ENCODE measurements at regions not wholly inside any gene's neighbourhood (a gene's known extent, or its start where the extent isn't known, plus 50 kb on each side); places are given as distances from the start of the nearest gene placed in this dataset.
"Not testable (repeated sequence)": the region's sequence is repeated elsewhere in the genome, so short reads cannot be mapped to it uniquely, and the experiment has no call there.

DNA sequence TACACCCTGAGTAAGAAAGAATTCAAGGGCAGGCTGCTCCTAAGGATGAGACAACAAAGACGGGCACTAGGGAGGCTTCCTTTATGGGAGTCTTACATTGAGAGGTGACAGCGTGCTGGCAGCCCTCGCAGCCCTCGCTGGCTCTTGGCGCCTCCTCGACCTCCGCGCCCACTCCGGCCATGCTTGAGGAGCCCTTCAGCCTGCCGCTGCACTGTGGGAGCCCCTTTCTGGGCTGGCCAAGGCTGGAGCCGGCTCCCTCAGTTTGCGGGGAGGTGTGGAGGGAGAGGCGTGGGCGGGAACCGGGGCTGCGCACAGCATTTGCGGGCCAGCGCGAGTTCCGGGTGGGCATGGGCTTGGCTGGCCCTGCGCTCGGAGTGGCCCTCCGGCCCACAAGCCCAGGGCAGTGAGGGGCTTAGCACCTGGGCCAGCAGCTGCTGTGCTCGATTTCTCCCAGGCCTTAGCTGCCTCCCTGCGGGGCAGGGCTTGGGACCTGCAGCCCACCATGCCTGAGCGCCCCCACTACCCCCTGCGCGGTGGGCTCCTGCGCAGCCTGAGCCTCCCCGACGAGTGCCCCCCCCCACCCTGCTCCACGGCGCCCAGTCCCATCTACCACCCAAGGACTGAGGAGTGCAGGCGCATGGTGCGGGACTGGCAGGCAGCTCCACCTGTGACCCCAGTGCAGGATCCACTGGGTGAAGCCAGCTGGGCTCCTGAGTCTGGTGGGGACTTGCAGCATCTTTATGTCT lies 75.3 kb downstream of the BARX1 start:
- DNase-seq (ENCODE audit: low read depth in 2 of 2), result not testable (repeated sequence)

DNA sequence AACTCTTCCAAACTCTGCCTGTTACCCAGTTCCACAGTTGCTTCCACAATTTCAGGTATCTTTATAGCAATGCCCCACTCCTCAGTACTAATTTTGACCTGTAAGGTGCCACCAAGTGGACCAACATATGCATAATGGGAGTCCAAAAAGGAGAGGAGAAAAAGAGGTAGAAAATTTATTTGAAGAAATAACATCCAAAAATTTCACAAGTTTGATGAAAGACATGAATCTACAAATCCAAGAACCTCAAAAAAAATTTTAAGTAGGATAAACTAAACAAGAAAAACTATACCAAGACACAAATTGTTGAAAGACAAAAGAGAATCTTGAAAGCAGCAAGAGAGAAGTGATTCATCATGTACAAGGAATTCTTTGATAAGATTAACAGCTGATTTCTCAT lies 79.8 kb downstream of the BARX1 start:
- no peak for DNase-seq (ENCODE audit: low read depth in 2 of 2)

DNA sequence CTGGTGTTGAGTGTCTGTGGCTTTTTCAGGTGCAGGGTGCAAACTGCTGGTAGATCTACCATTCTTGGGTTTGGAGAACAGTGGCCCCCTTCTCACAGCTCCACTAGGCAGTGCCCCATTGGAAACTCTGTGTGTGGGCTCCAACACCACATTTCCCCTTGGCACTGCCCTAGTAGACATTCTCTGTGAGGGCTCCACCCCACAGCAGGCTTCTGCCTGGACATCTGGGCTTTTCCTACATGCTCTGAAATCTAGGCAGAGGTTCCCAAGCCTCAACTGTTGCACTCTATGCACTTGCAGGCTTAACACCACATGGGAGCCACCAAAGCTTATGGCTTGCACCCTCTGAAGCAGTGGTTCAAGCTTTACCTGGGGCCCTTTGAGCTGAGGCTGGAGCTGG lies 80.9 kb downstream of the BARX1 start:
- no peak for DNase-seq (ENCODE audit: low read depth in 2 of 2)

DNA sequence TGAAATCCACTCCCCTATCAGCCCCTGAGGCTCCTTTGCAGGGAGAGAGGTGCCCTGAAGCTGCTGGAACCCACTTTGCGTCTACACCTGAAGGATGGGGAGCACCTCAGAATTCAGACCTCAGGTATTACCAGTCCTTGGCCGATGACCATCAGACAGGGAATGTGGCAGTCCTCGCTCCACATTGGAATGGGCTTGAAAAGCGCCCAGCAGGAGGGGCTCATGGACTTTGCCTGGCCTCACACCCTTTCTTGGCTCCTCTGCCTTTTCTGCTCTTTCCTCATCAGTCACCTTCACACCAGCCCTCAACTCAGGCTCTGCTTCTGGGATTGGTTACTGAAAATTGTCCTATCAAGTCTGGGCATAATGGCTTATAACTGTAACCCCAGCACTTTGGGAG lies 83.9 kb downstream of the BARX1 start:
- no peak for DNase-seq (ENCODE audit: low read depth in 2 of 2)

DNA sequence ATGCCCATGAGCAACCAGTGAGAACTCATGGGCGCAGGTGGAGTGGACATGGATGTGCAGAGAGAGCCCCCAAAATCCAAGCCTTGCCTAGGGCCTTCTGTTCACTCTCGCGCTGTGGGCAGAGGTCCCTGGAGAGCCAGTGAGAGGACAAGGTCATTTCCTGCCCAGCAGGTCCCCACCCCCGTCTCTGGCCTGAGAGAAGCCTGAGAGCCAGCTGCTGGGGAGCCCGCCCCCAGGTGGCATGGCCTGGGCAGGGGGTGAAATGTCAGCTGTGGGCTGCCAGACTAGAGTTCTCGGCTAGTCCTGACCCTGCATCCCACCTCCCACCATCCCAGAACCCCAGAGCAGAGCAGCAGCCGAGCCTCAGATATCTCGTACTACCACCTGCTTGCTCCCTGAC lies 85.3 kb downstream of the BARX1 start:
- no peak for DNase-seq (ENCODE audit: low read depth in 2 of 2)

DNA sequence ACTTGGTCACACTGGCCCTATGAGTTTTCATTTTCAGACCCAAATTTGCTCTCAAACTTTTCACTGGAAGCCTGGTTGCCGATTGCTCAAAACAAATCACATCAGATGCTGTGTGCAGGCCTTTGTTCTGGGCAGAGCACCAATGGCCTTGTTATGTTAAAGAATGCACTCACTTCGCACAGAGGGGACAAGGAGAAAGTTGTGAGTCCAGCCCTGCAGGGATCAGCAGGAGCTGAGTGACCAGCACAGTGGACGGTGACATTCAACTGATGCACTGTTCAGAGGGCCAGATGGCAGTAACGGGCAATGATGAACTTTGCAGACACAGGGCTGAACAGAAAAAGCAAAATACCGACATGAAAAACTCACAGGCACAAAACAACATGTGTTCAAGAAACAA lies 86.1 kb downstream of the BARX1 start:
- DNase-seq (ENCODE audit: low read depth in 2 of 2), result no peak

DNA sequence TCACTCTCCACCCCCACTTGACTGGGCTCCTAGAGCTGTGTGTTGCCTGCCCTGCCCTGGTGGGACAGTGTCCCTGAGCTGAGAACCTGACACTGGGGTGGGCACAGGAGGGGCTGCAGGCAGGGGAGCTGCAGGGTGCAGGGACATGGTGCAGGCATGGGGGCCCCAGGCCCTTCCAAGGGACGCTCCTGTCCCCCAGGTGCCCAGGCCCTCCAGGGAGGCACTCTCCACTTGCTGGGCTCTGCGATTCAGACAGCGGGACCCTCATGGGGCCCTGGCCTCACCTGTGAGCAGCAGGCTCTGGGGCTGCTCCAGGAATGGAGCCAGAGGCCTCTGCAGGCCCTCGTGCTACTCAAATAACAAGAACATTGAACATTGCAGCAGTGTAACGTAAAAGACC lies 89.4 kb downstream of the BARX1 start:
- DNase-seq (ENCODE audit: low read depth in 2 of 2), result no peak

DNA sequence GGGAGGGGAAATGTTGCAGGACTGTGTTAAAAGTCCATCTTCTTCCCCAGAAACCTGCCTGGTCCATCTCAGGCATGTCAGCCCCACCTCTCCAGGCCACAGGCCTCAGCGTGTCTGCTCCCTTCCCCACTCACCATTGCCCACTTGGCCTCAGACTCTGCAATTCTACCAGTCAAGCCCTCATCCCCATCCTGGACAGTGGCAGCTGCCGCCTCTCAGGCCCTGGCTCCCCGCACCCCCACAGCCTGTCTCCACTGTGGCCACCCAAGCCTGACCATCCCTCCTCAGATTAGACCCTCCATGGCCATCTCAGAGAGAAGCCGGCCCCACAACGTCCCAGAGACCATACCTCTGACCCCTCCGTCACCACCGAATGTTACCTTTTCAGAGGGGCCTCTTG lies 89.9 kb downstream of the BARX1 start:
- DNase-seq (ENCODE audit: low read depth in 2 of 2), result no peak

DNA sequence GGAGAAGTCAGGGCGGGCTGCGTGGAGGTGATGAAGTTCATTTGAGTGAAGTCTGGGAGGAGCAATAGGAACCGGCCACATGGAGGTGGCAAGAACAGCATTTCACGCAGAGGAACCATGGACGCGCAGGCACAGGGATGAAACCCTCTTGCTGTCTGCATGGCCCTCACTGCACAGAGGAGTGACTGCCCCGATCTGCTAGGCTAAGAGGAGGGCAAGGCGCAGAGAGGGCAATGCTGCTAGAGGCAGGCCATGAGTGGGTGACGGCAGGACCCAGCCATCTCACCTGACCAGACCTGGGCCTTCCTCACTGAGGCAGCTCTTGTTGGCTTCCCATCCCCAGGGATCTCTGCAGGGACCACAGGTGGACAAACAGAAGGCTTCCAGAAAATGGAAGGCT lies 90.3 kb downstream of the BARX1 start:
- no peak for DNase-seq (ENCODE audit: low read depth in 2 of 2)

DNA sequence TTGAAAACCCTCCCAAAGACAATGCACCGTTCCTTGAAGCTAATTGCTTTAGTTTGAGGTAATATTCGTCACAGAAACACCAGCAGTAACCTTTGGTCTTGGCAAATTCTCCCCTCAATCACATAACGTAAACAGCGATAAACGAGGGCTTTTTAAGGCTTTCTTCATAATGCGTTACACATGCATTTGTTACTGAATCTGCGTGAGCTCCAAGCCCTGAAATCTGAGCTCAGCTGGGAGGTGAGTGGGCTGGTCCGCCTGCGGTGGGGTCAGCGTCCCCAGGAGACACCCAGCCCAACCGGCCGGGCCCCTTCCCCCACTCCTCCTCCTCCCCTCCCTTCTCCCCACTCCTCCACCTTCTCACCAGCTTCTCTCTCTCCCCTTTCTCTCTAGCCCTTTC lies 91.1 kb downstream of the BARX1 start:
- DNase-seq (ENCODE audit: low read depth in 2 of 2), result no peak

DNA sequence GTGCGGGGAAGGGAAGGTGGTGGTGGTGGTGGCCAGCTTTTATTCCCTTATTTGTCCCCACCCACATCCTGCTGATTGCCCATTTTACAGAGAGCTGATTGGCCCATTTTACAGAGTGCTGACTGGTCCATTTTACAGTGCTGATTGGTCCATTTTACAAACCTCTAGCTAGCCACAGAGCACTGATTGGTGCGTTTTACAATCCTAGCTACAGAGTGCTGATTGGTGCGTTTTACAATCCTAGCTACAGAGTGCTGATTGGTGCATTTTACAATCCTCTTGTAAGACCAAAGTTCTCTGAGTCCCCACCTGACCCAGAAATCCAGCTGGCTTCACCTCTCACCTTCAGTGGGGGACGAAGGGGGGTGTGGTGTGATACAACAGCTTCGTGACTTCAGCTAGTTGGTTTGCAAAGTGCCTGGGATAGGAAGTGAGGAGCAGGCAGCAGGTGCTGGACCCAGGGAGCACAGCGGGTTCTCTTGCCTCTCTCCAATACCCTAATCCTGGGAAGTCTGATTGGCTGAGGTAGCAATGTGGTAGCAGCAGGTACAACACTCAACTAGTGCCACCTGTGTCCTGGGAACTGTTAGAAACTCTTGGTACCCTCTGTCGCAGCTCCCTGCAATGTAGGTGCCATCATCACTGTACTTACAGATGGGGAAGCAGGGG lies 92.1 kb downstream of the BARX1 start:
- DNase-seq (ENCODE audit: low read depth in 2 of 2), result no peak

DNA sequence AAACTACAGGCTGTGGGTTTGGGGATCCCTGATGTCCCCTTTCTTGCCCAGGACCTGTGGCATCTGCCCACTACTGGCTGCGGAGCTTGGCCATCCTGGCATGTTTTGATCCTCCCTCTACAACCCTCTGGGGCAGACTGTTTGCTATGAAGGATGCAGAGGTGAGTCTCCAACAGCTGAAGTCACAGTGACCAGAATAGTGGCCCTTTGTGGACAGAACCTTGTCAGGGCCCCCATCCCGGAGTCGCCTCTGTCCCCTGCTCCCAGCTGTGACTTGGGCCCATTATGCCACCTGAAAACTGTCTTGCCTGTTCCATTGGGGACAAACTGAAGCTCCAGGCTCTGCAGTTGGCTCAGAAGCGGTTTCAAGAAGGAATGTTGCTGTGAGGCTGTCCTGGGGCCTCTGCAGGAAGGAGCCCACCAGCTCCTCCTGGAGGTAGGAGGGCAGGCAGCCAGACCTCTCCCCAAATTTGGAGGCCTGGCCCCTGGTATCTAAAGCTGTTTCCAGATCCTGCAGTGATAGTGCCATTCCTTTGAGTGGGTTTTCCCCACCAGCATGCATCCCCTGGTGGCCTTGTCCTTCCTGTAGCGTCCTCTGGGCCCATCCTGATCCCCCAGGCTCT lies 93.3 kb downstream of the BARX1 start:
- no peak for DNase-seq (ENCODE audit: low read depth in 2 of 2)

DNA sequence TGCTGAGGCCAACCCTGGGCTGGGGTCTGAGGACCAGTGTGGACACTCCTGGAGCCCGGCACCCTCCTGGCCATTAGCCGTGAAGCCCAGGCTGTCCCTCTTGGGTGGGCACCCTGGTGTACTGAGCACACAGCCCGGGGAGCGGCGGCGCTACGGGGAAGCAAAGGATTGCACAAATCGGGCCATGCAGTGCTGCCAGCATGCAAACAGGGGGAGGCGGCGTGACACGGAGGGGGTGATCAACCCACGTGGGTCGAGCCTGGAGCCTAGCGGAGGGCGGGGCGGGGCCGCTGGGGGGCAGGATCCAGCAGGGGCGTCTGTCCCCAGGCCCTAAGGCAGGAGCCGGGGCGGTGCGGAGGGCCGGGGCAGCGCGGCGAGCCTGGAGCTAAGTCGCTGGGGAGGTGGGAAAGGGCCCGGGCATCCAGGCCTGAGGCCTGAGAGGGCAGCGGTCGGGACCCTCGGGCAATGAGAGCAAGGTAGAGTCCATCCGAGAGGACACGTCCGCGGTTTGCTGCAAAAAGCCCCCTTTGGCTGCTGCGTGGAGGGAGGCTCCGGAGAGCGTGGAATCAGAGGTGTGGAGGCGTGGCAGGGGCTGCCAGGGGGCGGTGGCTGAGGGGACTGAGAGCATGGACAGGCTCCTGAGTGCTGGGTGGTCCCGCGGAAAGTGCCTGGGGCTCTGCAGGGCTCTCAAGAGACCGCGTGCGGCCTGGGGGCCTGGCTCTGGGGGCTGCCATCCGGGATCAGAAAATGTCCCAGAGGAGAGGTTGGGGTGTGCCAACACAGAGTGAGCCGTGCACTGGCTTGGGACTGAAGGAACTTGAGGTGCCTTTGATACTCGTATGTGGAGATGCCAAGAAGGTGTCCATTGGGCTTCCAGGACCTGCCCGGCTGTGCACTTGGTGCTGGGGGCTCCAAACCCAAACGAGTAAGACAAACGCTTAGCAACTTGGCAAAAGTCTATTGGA lies 94.2 kb downstream of the BARX1 start:
- no peak for DNase-seq (ENCODE audit: low read depth in 2 of 2)

DNA sequence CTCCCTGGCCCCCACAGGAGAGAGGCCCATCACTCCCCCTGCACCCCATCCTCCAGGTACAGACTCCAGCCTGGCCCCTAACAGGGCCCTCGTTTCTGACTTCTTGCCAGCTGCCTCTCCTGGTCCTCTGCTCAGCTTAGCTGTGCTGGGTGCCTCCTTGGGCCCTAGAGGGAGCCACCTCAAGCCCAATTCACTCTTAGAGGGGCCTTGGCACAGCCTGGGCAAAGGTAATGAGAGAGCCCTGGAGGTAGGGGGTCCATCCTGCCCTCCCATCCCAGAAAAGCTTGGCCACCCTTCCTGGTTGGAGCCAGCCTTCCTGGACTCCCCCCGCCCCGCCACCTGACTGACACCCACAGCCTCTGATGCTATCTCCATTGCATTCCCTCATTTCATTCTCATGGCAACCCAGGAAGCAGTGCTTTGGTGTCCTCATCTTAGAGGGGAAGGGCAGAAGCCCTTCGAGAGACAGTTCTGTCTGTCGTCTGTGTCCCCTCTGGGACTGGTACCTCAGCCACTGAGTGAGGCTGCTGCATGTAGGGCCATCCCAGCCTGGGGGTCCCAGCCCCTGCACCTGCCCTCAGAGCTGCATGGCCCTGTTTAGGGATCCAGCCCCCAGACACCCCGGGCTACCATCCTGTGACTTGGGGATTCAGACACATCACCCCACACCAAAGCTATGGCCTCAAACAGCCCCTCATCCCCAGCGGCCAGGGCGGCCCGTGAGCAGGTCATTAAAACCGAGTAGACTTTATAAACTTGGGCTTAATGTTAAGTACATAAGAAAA lies 95.5 kb downstream of the BARX1 start:
- DNase-seq (ENCODE audit: low read depth in 2 of 2), result no peak

DNA sequence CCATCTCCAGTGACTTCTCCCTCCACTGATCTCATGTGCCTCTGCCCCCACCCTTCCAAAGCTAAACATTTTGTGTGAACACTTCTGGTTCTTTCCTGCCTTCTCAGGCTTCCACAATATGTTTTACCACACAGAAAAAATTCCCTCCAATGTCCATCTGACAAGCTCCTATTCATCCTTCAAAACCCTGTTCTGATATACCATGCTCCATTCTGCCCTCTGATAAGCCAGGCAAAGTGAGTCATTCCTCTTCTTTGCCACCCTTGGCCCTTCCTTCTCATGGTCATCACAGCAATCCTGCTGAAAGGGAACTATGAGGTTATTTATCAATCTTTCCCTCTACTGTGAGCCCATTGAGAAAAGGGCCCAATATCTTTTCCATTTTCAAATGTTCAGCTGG lies 97.6 kb downstream of the BARX1 start:
- DNase-seq (ENCODE audit: low read depth in 2 of 2), result no peak

DNA sequence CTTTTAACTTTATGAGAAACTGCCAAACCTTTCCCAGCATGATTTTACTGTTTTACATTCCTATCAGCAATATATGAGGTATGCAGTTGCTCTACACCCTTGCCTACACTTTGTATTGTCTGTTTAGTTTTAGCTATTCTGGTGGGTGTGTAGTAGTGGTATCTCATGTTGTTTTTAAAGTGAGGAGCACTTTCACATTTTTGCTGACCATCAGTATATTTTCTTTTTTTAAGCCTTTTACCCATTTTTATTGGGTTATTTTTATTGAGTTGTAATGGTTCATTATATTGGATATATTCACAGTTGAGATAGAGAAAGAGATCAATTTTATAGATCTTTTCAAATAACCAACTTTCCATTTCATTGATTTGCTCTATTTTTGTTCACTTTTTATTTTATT lies 102.4 kb downstream of the BARX1 start:
- no peak for DNase-seq (ENCODE audit: low read depth in 2 of 2)

DNA sequence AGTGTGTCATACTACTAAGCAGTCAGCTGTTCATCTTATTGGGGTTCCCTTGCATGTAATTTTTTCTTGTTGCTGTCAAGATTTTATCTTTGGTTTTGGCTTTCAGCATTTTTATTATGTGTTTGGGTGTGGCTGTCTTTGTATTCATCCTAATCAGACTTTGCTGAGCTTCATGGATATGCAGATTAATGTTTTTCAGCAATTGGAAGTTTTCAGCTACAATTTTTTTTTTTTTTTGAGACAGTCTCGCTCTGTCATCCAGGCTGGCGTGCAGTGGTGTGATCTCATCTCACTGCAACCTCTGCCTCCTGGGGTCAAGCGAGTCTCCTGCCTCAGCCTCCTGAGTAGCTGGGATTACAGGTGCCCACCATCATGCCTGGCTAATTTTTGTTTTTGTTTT lies 108.8 kb downstream of the BARX1 start:
- no peak for DNase-seq (ENCODE audit: low read depth in 2 of 2)

DNA sequence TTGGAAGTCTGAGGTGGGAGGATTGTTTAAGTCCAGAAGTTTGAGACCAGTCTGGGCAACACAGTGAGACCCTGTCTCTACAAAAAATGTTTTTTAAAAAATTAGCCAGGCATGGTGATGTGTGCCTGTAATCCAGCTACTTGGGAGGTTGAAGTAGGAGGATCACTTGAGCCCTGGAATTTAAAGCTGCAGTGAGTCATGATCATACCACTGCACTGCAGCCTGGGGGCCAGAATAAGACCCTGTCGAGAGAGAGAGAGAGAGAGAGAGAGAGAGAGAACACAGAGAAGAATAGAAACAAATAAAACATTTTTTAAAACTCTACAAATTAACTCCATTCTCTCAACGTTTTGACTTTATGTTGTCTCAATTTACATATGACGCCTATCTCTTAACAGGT lies 111.8 kb downstream of the BARX1 start:
- DNase-seq (ENCODE audit: low read depth in 2 of 2), result no peak

DNA sequence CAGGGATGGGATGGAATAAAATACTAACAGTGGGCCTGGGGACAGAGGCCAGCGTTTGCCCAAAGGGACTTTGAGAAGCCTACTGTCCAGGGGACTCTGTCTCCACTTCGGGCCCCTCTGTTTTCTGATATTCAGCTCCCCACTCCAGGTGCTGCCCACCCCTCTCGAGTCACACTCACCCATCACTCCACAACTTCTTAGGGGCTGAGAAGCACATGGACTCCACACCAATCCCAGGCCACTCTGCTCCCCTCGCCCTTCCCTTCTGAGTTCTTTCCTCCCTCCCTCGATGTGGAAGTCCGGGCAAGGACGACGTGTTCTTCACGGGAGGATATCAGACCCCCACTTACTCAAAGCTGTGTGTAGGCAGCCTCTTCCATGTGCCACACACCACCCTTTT lies 124.5 kb downstream of the BARX1 start:
- no peak for DNase-seq (ENCODE audit: low read depth in 2 of 2)

DNA sequence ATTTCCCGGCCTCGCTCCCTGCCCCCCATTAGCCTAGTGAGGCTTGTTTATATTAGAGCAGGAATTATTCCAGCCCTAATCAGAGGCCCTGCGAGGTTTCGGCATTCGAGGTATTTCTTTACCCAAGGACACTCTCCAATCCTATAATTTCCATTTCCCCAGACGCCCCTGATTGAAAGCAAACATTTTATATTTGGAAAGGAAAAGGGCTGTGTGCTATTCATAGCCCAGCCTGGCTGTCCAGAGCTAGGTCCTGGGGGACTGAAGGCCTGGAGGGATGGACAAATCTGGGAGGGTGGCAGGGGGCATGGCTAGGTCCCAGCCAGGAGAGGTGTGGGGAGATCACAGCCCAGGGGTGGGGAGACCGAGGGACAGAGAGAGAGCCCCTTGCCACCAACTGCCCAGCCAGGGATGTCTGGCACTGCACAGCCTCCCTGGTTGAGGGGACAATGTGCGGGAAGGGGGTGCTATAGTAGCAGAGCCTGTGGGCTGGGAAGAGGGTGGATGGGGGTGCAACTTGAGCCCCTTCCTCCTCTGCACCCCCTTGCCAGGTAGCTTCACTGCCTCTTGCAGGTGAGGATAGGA lies 125.1 kb downstream of the BARX1 start:
- no peak for DNase-seq (ENCODE audit: low read depth in 2 of 2)

Data from stimulated activated CD4-positive, alpha-beta T cell treated with anti-CD3 and anti-CD28 coated beads, Interleukin-1b, Interleukin-23, amount 100 ng/mL, for 1 hour (primary cell).